Coronary artery (tissue), 2 donors: ENCODE measurements at regions not wholly inside any gene's neighbourhood (a gene's known extent, or its start where the extent isn't known, plus 50 kb on each side); places are given as distances from the start of the nearest gene placed in this dataset.

Experiments used
- DNase-seq: peaks from one replicate; pipeline ENCODE4 v3.0.0-alpha.2; 2017; ENCODE audit warnings: low spot score
- H3K27ac ChIP-seq, 2 donors: fragments of 200-600 bp; sonication (generic); one replicate each; pipeline ENCODE4 v1.5.1; 2016 to 2019
- H3K4me3 ChIP-seq: fragments of 200-600 bp; sonication (generic); 2 replicates; pipeline ENCODE4 v1.5.1; 2016; ENCODE audit warnings: mild to moderate bottlenecking, moderate library complexity
- CTCF ChIP-seq: fragments of 200-600 bp; sonication (generic); IDR thresholded peaks from one replicate; pipeline ENCODE4 v1.5.1; 2019; ENCODE audit warnings: antibody characterized with exemption

GRCh38 chr17:13346996-13347762, 254.6 kb downstream of the HS3ST3A1 start:
- no peak for DNase-seq
- no peak overlapping the region for H3K27ac ChIP-seq
- no peak for TF ChIP-seq CTCF

GRCh38 chr17:13346592-13346991, 255.1 kb downstream of the HS3ST3A1 start:
- no peak for TF ChIP-seq CTCF

More at GRCh38 chr17:13346996-13347762, 254.6 kb downstream of the HS3ST3A1 start:
- H3K4me3 ChIP-seq: no peak overlapping the region

GRCh38 chr17:13346081-13346533, 255.6 kb downstream of the HS3ST3A1 start:
- no peak for TF ChIP-seq CTCF
- DNase-seq: no peak
- Histone ChIP-seq H3K4me3 (no peak overlapping the region), H3K27ac (no peak overlapping the region)

More at GRCh38 chr17:13346592-13346991, 255.1 kb downstream of the HS3ST3A1 start:
- no peak overlapping the region for H3K4me3 ChIP-seq
- no peak for DNase-seq
- H3K27ac ChIP-seq: no peak overlapping the region

GRCh38 chr17:13338421-13338820, 263.3 kb downstream of the HS3ST3A1 start:
- no peak overlapping the region for H3K4me3 ChIP-seq
- no peak for TF ChIP-seq CTCF
- DNase-seq: no peak
- no peak overlapping the region for H3K27ac ChIP-seq

- no peak for DNase-seq
- Histone ChIP-seq H3K27ac (no peak overlapping the region), H3K4me3 (peak overlapping the region; percentile 47)
- TF ChIP-seq CTCF: peak; percentile 25
Measured at GRCh38 chr17:13337864-13338371, 263.8 kb downstream of the HS3ST3A1 start.

- no peak for TF ChIP-seq CTCF
- H3K4me3 ChIP-seq: no peak overlapping the region
- no peak for DNase-seq
- no peak overlapping the region for H3K27ac ChIP-seq
Measured at GRCh38 chr17:13337151-13337550, 264.6 kb downstream of the HS3ST3A1 start.

GRCh38 chr17:13334374-13334773, 267.4 kb downstream of the HS3ST3A1 start:
- no peak for DNase-seq
- H3K4me3 ChIP-seq: no peak overlapping the region
- no peak for TF ChIP-seq CTCF
- H3K27ac ChIP-seq: no peak overlapping the region
